Inflammatory macrophage treated with lipopolysaccharide for 1 hour (primary cell): ENCODE measurements at regions not wholly inside any gene's neighbourhood (a gene's known extent, or its start where the extent isn't known, plus 50 kb on each side); places are given as distances from the start of the nearest gene placed in this dataset.
"Not testable (repeated sequence)": the region's sequence is repeated elsewhere in the genome, so short reads cannot be mapped to it uniquely, and the experiment has no call there.

ENCODE experiments used
- DNase-seq, 2 donors: peaks; one replicate each; pipeline ENCODE4 v3.0.0-alpha.2; 2020 to 2022

DNA sequence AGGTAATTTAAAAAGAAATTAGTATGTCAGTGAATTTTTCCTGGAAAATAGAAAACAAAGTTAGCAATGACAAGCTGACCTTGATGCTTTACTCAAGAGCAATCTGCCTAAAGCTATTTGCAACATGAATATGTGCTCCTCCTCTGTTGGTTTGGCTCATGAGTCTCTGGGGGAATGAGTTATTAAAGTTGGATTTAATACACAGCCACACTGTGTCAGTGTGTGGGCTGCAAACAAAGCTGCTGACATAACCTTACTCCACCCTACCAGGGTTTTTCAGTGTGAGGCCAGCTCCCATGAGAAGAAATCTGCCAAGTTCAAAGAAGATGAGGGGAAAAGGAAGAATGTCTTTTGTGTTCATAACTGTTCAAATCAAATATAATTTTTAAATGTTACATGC lies 280.5 kb downstream of the TLL1 start:
- DNase-seq = no peak

DNA sequence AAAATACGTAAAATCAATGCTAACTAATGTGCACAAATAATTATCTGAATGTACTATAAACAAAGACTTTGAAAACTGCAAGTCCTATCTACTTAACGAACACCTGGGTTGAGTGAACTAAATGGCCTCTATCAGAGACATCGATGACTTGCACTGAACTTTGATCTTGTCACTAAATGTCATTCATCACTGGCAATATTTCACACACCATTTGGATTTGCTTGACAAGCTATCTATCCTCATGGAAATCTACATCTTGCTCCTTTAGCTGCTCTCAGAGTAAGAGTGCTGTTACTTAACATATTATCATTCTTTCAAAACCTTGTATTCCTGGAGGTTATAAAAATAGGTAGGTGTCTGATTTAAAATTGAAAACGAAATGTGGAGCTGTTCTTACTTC lies 289.3 kb downstream of the TLL1 start:
- DNase-seq = no peak

DNA sequence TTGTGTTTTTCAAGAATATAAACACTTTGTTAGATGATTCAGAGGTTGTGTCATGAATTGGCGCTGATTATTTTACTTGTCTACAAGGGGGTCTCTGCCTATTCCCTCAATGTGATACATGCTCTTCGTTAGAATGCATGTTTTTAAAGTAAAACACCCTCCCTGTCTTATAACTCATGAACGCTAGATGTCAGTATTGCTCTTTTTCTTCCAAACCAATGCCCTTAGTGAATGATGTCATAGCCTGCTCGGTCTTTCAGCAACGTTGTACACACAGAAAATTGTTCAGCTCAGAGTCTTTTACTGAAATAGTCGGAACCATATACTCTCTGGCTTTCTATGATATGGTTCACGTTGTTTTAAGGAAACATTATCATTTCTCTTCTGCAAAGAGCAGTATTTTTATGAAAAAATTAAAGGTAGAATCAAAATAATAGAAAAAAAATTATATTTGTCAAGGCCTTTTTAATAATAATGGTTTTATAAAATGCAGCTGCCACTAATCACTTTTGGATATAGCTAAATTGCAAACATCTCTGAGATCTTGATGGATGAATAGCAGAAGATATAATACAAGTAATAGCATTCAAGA lies 292.9 kb downstream of the TLL1 start:
- peak; percentile 43 to 82 for DNase-seq

DNA sequence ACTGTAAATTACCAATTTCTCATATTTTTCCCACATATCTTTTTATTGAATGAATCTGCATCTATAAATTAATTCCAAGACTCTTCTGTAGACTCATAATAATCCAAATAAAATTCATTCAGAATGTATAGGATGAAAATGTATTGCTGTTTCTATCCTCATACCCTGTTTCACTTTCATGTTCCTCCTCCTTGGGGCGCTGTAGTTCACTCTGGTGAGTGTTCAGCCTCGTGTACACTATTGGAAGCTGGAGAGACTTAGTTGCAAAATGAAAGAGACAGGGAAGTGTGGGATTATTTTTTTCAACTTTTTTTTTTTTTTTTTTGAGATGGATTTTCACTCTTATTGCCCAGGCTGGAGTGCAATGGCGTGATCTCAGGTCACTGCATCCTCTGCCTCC lies 296.1 kb downstream of the TLL1 start:
- DNase-seq = no peak

DNA sequence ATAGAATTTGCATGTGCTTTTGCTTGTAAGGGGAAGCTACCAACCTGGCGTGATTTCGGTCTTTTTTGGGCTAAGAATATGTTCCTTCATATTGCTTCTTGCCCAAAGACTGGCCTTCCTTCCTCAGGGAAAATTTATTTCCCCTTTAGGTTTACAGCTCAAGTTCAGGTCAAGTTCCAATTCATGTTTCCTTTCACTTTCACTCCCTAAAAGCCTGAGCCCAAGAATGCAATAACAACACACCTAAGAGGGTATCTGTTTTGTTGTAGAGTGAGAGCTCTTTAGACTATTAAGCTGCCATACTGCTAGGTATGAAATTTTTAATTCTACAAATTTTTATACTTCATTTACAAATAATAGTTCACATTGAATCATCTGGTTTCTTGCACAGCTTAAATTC lies 299.6 kb downstream of the TLL1 start:
- no peak for DNase-seq

DNA sequence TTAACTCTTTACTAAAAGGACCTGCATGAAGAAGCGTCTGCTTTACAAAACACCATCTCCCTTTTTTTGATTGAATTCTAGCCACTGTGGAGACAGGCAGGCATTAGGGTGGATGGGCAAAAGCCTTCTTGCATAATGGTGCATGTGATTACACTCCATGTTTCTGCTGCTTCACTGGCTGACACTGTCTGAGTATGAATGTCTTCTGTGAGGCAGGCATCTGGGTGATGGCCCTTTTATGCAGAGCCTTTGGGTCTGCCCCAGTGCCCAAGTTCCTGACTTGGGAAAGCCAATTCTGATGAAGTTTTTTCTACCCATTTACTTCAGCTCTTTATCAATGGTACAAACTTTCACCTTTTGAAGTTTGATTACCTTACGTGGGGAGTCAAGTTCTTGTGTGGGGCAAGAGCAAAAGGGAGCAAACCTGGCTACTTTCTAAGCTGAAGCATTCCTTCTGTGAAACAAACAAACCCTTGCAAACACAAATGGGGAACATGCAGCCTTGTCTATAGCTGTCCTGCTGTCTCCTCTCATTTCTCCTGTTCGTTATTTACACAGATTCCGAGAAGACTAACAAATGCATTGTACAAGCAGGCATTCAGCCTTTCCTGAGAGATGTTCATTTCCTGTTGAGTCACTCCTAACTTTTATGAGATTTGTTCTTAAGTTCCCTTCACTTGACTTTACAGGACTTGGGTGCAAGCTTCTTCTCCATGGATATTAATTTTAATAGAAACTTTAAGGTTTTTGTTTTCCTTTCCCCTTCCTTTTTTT lies 301.9 kb downstream of the TLL1 start:
- DNase-seq = no peak

DNA sequence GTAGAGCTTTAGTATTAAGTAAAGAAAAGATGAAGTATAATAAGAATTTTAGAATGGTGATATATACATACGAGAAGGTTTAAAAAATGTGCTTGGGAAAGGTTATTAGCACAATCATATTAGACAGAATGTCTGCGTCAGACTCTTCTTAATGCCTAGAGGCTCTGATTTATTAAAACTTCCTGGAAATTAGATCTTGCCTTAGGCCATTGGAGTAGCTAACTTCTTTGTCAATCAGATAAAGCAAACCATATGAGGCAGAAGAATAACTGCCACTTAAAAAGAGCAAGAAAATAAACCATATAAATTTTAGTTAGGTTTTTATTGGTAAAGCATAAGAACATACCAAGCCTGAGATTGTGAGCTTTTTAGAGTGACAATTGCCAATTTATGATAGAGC lies 309.1 kb downstream of the TLL1 start:
- no peak for DNase-seq

DNA sequence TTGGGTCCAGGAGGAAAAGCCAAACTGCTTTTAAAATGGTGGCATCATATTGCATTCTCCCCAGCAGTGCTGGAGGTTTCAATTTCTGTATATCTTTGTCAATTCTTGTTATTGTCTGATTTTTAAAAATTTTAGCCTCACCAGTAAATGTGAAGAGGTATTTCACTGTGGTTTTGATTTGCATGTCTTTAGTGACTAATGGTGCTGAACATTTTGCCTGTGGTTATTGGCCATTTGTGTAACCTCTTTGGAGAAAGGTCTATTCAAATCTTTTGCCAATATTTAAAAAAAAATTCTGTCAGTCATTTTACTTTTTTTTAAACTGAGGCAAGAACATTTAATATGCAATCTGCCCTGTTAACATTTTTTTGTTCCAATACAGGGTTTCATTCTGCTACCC lies 322.1 kb downstream of the TLL1 start:
- DNase-seq = no peak

DNA sequence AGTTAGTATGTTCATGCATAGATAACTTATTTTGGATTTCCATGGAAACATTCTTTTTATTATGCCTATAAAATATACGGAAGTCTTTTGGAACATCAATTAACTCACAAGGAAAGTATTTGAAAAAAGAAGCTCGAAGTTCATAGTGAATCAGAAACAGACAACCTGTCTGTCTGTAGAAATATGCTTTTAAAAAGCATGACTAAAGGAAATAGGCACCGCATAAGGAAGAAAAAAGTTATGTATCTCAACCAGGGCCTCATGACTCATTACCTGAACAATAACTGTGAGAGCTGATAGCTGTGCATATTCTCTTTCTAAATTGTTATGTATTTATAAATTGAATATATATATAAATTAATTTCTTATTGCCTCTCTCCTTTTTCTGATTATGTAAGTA lies 324.1 kb downstream of the TLL1 start:
- DNase-seq = no peak

DNA sequence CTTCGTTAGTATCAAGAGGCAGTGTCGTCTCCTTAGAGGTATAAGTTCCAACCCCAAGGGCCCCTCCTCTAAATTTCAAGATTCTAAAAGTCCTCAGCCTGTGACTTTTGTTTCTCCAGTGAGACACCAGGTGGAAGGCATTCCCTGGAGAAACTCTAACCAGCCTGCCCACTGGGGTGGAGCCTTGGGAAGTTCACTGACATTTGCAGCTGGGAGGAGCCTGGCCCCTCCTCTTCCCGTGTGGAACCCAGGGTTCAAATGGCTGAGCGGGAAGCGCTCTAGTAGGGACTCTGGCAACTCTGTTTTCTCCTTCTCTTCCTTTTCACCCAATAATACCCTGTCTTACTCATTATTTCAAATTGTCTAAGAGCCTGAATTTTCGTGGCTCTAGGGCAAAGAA lies 325.0 kb downstream of the TLL1 start:
- DNase-seq = no peak

DNA sequence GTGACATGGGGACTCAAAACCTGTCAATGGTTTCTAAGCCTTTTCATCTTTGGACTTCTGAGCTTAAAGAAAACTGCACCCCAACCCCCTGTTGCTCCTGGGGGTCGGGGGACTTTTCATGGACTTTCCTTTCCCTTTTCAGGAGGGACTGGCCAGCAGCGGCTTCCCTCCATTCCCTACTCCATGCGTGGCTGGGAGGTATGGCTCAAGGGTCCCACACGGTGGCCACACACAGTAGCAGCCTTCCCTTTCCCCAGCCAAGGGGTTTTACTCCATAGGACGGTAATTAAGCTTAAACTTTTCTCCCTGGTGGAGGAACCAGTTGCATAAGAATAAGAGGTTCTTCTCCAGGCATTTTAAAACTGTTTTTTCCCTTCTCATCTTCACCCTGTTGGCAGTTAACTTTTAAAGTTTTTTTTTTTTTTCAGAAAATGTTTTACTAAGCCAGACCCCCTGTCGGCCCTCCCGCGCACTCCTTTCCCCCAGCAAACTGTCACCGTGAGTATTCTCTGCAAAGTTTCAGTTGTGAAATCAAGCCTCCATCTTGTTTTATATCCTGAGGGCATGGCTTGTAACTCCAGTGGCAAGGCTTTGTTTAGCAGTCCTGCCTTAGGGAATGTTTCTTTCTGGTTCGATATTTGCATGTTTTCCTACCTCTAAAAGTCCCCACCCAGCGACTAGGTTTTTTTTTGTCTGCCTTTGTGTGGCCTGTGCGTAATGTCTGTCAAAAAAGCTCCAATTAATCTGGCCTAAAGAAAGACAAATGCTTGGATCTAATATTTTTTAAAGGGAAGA lies 325.7 kb downstream of the TLL1 start:
- no peak for DNase-seq

DNA sequence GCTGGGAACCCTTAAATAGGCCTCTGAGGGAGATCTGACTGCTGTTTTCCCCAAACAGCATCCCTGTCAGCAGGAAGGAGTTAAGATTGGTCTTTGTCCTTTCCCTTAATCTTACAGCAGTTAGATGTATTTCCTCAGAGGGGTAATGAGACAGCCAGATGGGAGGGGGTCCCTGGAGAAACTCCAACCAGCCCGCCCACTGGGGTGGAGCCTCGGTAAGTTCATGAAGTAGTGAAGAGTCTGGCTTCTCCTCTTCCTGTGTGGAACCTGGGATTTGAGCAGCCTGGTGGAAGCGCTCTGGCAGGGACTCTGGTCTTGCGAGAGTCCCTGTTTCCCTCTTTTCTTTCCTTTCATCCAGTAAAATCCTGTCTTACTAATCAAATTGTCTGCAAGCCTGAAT lies 330.0 kb downstream of the TLL1 start:
- DNase-seq = no peak

DNA sequence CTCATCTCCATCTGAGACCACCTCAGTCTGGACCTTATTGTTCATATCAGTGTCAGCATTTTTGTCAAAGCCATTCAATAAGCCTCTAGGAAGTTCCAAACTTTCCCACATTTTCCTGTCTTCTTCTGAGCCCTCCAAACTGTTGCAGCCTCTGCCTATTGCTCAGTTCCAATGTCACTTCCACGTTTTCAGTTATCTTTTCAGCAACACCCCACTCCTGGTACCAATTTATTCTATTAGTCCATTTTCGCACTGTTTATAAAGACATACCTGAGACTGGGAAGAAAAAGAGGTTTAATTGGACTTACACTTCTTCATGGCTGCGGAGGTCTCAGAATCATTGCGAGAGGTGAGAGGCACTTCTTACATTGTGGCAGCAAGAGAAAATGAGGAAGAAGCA lies 339.3 kb downstream of the TLL1 start:
- DNase-seq = not testable (repeated sequence)

DNA sequence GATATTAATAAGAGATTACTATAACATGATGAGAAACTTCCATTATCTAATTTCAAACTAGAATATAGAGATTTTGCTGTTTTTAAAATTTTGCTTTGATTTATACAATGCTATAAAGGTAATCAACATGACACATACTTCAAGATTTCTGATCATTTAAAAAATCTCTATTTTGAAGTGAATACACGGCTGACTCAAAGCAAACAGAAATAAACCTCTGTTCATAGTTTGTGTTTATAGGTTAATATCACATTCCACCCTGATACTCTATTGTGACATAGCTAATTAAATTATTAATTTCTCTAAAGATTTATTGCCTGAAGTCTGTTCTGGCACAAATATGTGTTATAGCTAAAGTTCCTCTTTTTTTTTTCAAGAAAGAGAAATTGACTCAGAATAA lies 349.2 kb downstream of the TLL1 start:
- no peak for DNase-seq

DNA sequence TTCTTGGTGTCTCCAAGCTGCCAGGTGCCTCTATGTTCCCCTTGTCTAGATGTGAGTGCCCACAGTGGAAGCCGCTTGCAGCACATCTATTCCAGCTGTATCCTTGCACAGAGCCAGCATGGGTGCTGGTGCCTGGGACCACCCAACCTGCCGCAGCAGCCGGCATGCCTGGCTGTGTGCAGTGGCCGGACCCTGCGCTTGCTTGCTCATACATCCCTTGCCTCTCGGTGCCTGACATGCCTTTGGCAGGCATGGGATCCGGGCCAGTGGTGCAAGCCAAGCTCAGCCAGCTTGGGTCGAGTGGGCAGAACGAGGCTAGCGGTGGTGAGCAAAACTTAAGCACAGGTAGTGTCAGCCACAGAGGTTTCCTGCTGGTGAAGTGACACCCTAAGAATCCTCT lies 355.1 kb downstream of the TLL1 start:
- no peak for DNase-seq

DNA sequence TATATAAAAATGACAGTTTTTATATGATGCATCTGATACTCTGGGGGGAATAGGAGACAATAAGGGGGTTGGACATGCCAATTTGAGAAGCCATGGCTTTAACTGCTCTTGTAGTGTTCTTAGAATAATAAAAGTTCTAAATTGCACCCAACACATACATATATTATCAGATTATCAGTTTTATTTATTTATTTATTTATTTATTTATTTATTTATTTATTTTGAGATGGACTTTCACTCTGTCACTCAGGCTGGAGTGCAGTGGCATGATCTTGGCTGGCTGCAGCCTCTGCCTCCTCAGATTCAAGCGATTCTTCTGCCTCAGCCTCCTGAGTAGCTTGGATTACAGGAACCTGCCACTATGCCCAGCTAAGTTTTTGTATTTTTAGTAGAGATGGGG lies 356.8 kb downstream of the TLL1 start:
- no peak for DNase-seq

DNA sequence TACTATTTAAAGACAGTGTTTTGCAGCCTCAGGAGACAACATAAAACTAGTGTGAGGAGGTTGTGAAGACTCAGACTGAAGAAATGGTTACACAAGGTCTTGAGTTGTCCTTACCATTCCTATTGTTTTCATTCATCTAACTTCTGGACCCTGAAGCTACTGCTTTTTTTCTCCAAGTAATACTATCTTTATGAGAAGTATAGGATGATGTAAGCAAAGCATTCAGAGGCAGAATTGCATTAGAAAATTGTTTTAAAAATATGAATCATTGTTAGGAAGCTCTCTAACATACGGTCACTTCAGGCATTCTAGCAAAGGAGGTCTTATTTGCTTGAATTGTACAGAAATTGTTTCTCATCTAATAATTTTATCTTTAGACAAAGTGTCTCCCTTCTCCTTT lies 357.8 kb downstream of the TLL1 start:
- no peak for DNase-seq

DNA sequence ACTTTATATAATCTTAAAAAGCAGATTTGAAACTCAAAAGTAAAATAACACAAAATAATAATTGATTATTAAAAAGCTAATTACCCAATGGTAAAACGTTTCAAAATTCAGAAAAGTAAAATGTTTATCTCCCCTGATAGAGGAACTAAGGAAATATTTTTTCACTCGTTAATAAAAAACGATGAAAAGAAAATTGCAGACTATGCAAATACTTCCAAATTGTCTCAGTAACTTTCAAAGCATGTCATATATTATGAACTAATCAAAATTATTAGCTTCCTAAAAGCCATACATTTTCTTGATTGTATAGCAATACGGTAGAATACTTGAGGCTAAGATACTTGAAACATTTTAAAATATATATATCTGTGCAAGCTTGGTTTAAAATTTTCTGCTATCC lies 366.3 kb downstream of the TLL1 start:
- DNase-seq = no peak

DNA sequence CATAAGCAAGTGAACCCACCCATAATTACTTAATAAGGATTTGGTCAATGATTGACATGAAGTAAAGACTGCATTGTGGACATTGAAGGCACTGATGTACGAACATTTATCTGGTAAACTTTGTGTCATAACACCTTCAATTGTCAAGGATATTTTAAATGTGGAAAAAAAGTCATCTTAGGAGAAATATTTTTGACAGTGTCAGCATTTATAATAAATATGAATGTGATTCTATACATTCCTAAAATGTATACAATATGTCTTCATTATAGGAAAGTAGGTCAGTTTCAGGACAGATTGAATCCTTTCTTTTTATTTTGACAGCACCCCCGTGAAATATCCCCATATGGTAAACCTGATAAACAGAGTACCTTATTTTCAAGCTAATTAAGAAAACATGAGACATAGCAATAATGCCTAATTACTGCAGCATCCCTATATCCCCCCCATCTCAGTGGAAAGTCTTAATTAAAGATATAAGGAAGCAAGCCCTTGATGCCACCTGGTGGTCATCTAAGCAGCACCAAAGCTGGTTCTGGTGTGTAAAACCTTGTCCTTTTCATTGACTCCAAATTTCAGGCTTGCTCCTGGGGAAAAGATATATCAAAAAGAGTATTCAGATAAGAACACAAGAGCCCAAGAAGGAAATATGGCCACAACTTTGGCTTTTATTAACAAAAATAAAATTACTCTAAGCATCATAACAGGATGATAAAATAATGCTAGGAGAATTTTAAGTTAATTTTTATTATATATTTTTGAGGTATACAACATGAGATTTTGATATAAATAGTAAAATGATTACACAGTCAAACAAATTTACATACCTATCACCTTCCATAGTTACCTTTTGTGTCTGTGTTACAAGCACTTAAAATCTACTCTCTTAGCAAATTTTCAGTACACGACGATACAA lies 379.7 kb downstream of the TLL1 start:
- DNase-seq = no peak

DNA sequence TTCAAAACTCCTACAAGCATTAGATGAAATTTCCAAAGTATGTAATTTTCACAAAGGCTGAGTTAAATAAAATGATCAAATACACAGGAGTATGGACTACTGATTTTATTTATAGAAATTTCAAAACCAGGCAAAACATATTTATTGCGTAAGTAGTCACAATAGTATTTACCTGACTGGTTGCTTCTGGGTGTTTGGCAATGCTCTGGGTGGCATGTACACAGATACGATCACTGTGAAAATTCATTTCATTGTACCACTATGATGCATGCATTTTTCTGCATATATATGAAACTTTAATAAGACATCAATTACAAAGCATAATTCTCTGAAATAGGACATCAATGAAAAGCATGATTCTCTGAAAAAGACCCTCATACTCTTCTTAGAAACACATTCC lies 384.2 kb downstream of the TLL1 start:
- no peak for DNase-seq

DNA sequence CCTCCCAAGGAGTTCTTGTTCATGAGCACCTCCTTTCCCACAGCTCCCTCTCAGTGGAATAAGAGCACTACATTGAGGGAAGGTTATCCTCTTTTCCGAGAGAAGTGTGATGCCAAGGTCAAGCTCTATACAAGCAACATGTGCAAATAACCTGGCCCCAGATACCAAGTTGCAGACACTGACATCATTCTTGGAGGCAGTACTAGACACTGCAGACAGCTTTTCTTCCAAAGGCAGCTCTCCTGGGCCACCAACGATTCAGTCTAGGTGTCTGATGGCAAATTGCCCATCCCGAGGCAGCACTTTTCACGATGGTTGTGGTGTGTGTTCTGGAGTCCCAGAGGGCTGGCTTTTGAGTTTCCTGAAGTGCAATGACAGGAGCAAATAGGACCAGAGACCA lies 384.9 kb downstream of the TLL1 start:
- DNase-seq = no peak

DNA sequence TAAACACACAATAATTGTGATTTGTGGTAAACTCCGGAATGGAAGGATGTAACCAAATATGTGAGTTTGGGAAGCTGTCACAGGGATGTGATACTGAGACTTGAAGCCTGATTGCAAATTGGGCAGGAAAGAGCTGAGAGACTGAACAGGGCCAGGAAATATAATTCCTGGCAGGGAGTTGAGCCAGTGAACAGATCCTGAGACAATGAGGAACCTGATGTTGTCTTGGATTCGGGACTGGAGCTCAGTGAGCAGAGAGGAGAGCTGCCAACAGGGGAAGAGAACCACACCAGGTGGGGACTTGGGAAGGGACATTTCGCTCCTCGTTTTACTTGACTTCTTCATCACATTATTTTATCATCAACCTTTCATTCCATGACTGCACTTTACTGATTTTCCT lies 386.0 kb downstream of the TLL1 start:
- no peak for DNase-seq

DNA sequence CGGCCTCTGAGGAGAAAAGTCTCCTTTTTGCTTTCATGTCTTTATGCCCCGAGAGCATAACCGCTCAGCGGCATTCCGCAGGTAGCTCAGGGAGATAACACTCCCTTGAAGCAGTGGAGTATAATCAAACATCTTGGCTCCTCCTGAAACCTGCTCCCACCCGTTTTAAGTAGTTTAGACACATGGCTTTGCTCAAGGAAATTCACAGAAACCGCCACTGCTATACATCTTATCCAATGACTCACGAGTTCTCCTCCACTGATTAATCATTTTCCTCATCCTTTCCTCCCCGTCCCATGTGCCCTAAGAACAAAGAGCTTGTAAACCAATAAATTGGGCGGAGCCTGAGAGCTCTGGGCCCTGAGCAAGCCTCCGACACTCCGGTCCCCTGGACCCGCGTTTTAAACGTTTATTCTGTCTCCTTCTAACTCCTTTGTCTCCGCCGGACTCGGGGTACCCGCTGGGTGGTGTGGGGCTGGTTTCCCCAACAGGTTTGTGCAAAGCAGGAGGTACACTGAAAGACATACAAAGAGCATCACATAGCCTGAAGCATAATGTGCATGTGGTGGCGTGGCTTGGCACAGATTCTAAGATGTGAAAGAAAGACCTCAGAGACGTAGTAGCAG lies 401.2 kb downstream of the TLL1 start:
- no peak for DNase-seq
